ENCODE measurements at regions not wholly inside any gene's neighbourhood (a gene's known extent, or its start where the extent isn't known, plus 50 kb on each side); places are given as distances from the start of the nearest gene placed in this dataset.

GRCh38 chr18:59062643-59063006 is 77.1 kb upstream of the SEC11C start:
- TF ChIP-seq TAF1 (IDR thresholded peaks at IDR 0.05; ENCODE audit: low read depth) (no peak), FOXM1 (IDR thresholded peaks at IDR 0.05; ENCODE audit: borderline replicate concordance, low read depth) (no peak), NFIC (IDR thresholded peaks at IDR 0.05) (no peak), EP300 (IDR thresholded peaks at IDR 0.05; ENCODE audit: borderline replicate concordance) (no peak), CEBPB (IDR thresholded peaks at IDR 0.05) (no peak), CREB1 (IDR thresholded peaks at IDR 0.05; ENCODE audit: low read depth) (no peak), YY1 (IDR thresholded peaks at IDR 0.05; ENCODE audit: low read depth) (no peak), ZBTB7A (IDR thresholded peaks at IDR 0.05; ENCODE audit: low read depth) (no peak), EGR1 (IDR thresholded peaks at IDR 0.05) (no peak), MAX (IDR thresholded peaks at IDR 0.05) (no peak), RAD21 (IDR thresholded peaks at IDR 0.05; ENCODE audit: low read depth) (no peak), TEAD4 (IDR thresholded peaks at IDR 0.05) (no peak), REST (IDR thresholded peaks at IDR 0.05; ENCODE audit: low read depth) (no peak)

GRCh38 chr18:59063300-59063906 is 76.3 kb upstream of the SEC11C start:
- TF ChIP-seq CREB1 (IDR thresholded peaks at IDR 0.05; ENCODE audit: low read depth) = no peak
- no peak for TF ChIP-seq TEAD4 (IDR thresholded peaks at IDR 0.05)
- TF ChIP-seq USF1 (IDR thresholded peaks at IDR 0.05) = no peak
- no peak for TF ChIP-seq RAD21 (IDR thresholded peaks at IDR 0.05; ENCODE audit: low read depth)
- TF ChIP-seq TCF12 (IDR thresholded peaks at IDR 0.05; ENCODE audit: low read depth) = no peak
- TF ChIP-seq FOXM1 (IDR thresholded peaks at IDR 0.05; ENCODE audit: borderline replicate concordance, low read depth) = no peak
- TF ChIP-seq MAX (IDR thresholded peaks at IDR 0.05) = no peak
- no peak for TF ChIP-seq CEBPB (IDR thresholded peaks at IDR 0.05)
- TF ChIP-seq NFIC (IDR thresholded peaks at IDR 0.05) = no peak
- no peak for TF ChIP-seq REST (IDR thresholded peaks at IDR 0.05; ENCODE audit: low read depth)
- TF ChIP-seq EGR1 (IDR thresholded peaks at IDR 0.05) = no peak
- TF ChIP-seq TAF1 (IDR thresholded peaks at IDR 0.05; ENCODE audit: low read depth) = no peak
- no peak for TF ChIP-seq EP300 (IDR thresholded peaks at IDR 0.05; ENCODE audit: borderline replicate concordance)
- no peak for TF ChIP-seq YY1 (IDR thresholded peaks at IDR 0.05; ENCODE audit: low read depth)
- TF ChIP-seq ZBTB7A (IDR thresholded peaks at IDR 0.05; ENCODE audit: low read depth) = no peak

- TF ChIP-seq TAF1 (IDR thresholded peaks at IDR 0.05; ENCODE audit: low read depth) = no peak
- no peak for TF ChIP-seq NFIC (IDR thresholded peaks at IDR 0.05)
- TF ChIP-seq ZBTB7A (IDR thresholded peaks at IDR 0.05; ENCODE audit: low read depth) = no peak
- TF ChIP-seq TEAD4 (IDR thresholded peaks at IDR 0.05) = no peak
- TF ChIP-seq EP300 (IDR thresholded peaks at IDR 0.05; ENCODE audit: borderline replicate concordance) = no peak
- no peak for TF ChIP-seq TCF12 (IDR thresholded peaks at IDR 0.05; ENCODE audit: low read depth)
- TF ChIP-seq REST (IDR thresholded peaks at IDR 0.05; ENCODE audit: low read depth) = no peak
- no peak for TF ChIP-seq FOXM1 (IDR thresholded peaks at IDR 0.05; ENCODE audit: borderline replicate concordance, low read depth)
- no peak for TF ChIP-seq USF1 (IDR thresholded peaks at IDR 0.05)
- TF ChIP-seq YY1 (IDR thresholded peaks at IDR 0.05; ENCODE audit: low read depth) = no peak
- no peak for TF ChIP-seq MAX (IDR thresholded peaks at IDR 0.05)
- TF ChIP-seq CEBPB (IDR thresholded peaks at IDR 0.05) = no peak
- no peak for TF ChIP-seq CREB1 (IDR thresholded peaks at IDR 0.05; ENCODE audit: low read depth)
- no peak for TF ChIP-seq EGR1 (IDR thresholded peaks at IDR 0.05)
- TF ChIP-seq RAD21 (IDR thresholded peaks at IDR 0.05; ENCODE audit: low read depth) = no peak
Observed at GRCh38 chr18:59063912-59064311, 75.8 kb upstream of the SEC11C start.

- TF ChIP-seq REST (IDR thresholded peaks at IDR 0.05; ENCODE audit: low read depth) = no peak
- TF ChIP-seq MAX (IDR thresholded peaks at IDR 0.05) = no peak
- TF ChIP-seq RAD21 (IDR thresholded peaks at IDR 0.05; ENCODE audit: low read depth) = no peak
- TF ChIP-seq TAF1 (IDR thresholded peaks at IDR 0.05; ENCODE audit: low read depth) = no peak
- TF ChIP-seq ZBTB7A (IDR thresholded peaks at IDR 0.05; ENCODE audit: low read depth) = no peak
- TF ChIP-seq YY1 (IDR thresholded peaks at IDR 0.05; ENCODE audit: low read depth) = no peak
- no peak for TF ChIP-seq EP300 (IDR thresholded peaks at IDR 0.05; ENCODE audit: borderline replicate concordance)
- no peak for TF ChIP-seq TCF12 (IDR thresholded peaks at IDR 0.05; ENCODE audit: low read depth)
- no peak for TF ChIP-seq NFIC (IDR thresholded peaks at IDR 0.05)
- no peak for TF ChIP-seq CEBPB (IDR thresholded peaks at IDR 0.05)
- TF ChIP-seq CREB1 (IDR thresholded peaks at IDR 0.05; ENCODE audit: low read depth) = no peak
- no peak for TF ChIP-seq USF1 (IDR thresholded peaks at IDR 0.05)
- no peak for TF ChIP-seq FOXM1 (IDR thresholded peaks at IDR 0.05; ENCODE audit: borderline replicate concordance, low read depth)
- no peak for TF ChIP-seq EGR1 (IDR thresholded peaks at IDR 0.05)
- TF ChIP-seq TEAD4 (IDR thresholded peaks at IDR 0.05) = no peak
Observed at GRCh38 chr18:59065684-59066083, 74.0 kb upstream of the SEC11C start.

Data from Ishikawa (cell line).